ENCODE measurements at regions not wholly inside any gene's neighbourhood (a gene's known extent, or its start where the extent isn't known, plus 50 kb on each side); places are given as distances from the start of the nearest gene placed in this dataset.
"Not testable (repeated sequence)": the region's sequence is repeated elsewhere in the genome, so short reads cannot be mapped to it uniquely, and the experiment has no call there.

DNA sequence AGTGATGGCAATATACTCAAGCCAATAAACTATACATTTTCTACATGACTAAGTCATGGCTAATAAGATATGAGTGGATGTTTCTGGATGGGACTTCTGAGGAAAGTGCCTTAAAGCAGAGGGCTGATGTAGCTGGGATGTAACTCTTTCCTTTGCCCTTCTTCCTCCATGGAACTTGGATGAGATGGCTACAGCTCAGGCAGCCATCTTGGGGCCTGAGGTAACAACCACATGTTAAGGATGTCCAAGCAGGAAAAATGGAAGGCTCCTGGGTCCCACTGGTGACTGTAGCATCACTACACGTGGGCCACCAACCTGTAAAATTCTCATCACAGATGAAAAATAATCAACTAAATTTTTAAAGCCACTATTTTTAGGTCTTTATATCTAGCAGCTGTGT lies 54.4 kb upstream of the GRIP1 start:
- DNase-seq (ENCODE audit: low read depth): no peak

DNA sequence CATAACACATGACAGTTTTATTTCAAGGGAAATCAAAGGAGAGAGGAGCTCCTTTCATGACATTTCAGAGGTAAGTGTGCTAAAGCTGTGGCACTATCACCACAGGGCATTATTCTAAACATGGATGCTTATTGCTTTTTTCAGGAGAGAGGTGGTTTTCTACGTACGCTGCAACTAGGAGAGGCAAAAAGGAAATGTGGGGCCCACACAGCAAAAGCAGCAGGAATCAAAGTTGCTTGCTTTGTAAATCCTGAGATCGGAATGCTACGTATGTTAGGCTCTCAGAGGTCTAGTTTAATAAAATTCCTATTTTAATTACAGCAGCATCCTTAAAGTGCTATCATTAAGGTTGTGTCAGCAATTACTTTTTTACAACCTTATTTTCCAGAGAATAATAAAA lies 55.0 kb upstream of the GRIP1 start:
- DNase-seq (ENCODE audit: low read depth): no peak

DNA sequence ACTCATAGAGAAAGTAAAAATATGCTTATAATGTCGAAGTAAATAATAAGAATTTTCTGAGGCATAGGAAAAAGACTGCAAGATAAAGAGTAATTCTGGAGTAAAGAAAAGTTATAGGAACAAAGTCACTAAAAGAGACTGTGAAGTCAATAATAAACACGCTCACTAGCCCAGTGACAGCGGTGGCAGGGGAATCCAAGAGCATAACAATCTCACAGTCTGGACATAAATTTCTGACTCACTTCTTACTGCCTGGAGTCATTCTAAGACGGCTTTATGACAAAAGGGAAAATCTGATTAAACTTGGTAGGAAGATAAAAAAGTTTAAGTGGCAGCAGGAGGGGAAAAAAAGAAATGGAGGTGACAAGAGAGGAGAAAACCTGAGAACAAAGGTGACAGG lies 56.4 kb upstream of the GRIP1 start:
- no peak for DNase-seq (ENCODE audit: low read depth)

DNA sequence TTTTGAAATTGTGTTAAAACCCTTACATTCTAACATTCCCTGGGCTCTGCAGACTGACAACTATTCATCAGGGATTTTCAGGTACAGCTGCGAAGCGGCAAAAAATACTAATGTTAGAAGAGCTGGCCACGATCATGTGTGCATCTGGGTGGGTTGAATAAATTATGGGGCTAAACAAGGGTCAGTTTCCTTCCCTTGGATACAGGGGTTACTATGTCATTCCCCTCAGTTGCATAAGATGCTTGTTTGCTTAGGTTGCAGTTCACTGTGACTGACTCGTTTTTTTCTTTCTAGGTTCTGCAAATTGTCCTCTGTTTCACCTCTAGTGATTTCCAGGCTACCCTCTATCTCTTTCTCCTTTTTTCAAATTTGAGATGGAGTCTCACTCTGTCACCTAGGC lies 58.1 kb upstream of the GRIP1 start:
- DNase-seq (ENCODE audit: low read depth): no peak

DNA sequence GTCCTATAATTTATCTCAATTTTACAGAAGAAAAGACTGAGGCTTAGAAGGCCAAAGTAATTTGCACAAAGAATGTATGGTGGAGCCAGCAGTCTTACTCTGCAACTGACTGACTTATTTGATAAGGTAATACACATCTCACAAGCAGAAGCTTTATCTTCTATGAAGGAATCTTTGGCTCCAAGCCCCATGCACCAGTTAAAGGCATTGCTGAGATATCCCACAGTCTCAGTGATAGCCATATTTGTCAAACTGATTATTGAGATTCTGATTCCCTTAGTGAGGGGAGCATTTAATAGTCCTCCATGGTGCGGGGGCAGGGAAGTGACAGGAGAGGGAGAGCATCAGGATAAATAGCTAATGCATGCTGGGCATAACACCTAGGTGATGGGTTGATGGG lies 60.4 kb upstream of the GRIP1 start:
- DNase-seq (ENCODE audit: low read depth): no peak

DNA sequence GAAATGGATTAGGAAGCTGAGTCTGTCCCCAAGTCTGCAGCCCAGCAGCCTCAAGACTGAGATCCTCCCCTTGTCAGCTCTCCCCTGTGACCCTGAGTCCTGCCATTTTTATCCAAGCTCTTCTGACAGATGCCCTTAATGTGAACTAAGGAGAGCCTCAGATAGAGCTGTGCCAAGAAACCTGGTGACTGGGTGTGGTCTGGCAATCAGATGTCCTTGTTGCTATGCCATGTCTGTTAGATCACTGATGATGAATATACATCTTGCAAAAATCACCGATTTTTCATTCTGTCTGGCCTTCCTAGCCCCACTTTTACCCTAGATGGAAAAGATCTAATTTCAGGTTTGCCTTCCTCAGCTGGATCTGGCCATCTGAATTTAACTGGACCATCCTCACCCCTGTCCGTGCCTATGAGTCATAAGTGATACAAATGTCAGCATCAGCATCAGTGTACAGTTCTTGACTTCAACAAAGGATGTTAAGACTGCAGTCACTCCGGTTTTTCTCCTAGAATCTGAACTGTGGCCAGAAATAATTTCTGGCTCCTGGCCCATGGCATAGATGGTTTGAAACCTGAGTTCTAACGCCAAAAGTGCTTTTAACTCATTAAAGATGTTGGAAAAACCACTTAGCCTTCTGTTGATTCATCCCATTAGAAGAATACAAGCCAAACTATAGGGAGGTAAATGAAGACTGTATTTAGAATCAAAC lies 61.2 kb upstream of the GRIP1 start:
- no peak for DNase-seq (ENCODE audit: low read depth)

DNA sequence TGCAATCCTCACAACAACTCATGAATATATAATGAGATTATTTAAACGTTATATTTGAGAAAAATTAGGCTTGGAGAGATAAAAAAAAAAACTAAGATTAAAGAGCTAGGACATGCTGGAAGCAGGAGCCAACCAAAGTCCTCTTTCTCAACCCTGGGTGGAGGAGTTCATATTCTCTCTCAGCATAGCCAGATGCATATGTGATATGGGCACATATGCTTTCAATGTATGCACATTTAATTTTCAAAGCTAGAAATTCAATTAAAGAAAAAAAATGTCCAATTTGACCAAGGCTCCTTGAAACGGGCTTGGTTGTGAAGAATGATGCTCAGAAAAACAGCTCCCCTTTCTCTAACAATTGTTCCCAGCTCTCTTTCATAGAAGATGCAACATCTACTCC lies 61.9 kb upstream of the GRIP1 start:
- no peak for DNase-seq (ENCODE audit: low read depth)

DNA sequence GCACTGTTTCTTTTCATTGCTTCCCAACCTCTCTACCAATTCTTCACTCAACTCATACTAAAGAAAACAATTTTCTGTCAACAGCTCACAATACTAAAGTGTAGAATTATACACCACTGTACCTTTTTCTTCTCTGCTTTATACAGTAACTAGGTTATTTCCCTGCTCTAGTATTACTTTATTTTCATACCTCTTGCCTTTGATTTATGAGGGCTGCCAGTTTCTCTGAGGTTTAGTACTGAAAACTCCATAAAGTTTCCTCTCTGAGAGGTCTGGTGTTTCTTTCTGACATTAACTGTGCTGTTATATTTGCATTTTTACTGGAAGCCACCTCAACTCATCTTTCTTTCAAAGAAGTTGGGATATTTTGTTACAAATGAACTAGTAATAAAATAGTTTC lies 63.0 kb upstream of the GRIP1 start:
- DNase-seq (ENCODE audit: low read depth): no peak

DNA sequence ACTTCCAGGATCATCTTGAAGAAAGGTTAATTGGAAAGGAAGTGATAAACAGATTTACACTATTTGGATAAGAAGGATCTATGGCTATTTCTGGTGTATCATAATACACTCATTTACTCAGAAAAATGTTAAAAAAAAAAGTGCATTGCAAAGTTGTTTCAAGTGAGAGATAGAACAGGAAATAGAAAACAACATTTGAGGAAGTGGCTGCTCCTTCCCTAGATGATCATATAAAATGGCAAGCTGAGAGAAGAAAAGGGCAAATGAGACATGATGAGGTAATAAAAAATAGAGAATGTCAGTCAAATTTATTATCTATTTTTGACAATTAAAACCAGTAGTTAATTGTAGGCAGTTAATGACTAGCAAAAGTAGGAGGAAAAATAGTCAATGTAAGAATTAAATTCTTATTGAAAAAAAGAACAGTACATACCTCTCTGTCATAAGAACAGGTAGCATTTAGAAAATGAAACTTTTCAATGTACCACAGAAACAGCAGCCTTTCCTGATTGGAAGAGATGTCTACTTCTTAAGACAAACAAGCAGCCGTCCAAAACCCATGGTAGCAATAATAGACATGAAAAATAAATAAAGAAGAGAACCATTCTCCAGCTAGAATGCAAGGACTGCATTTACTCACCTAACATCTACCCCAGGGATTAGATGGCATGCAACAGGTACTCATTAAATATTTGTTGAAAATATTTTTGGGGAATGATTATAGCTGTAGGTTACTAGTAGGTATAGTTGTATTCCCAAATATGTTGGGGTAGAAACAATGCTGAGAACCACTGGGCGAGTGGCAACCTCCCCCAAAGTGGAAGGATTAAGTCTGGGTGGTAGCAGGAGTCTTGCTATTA lies 63.9 kb upstream of the GRIP1 start:
- DNase-seq (ENCODE audit: low read depth): no peak

DNA sequence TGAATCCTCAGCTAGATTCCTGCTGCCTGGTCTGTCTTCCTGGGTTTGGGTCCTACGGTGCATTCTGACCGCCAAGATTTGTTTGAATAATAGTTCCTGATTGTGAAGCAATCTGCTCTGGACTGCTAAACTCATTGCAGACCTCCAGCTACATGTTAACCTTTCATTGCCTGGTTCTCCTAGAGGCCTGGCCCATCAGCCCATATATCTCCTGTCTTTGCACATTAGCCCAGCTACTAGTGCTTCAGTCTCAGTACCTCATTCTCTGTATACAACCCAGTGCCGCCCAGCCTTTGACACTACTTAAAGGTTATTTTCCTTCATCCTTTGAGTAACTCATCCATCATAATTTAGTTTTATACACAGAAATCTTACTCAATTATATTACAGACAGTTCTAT lies 65.6 kb upstream of the GRIP1 start:
- no peak for DNase-seq (ENCODE audit: low read depth)

DNA sequence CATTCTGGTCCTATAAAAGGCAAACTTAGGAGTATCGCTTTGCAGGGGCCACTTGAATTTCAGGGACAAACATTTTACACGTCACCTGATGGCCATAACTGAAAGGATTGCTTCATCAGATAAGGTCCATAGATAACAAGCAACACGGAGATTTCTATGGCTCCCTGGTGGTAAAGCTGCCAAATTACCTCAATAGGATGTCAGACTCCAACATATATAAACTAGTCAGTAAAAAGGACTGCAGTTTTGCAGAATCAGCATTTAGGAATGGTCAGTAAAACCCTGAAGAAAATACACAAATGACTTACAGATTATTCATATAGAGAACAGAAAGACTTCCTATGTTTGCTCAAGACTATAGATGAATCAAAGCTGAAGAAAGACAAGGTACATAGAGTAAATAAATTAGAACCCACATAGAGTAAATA lies 66.1 kb upstream of the GRIP1 start:
- no peak for DNase-seq (ENCODE audit: low read depth)

DNA sequence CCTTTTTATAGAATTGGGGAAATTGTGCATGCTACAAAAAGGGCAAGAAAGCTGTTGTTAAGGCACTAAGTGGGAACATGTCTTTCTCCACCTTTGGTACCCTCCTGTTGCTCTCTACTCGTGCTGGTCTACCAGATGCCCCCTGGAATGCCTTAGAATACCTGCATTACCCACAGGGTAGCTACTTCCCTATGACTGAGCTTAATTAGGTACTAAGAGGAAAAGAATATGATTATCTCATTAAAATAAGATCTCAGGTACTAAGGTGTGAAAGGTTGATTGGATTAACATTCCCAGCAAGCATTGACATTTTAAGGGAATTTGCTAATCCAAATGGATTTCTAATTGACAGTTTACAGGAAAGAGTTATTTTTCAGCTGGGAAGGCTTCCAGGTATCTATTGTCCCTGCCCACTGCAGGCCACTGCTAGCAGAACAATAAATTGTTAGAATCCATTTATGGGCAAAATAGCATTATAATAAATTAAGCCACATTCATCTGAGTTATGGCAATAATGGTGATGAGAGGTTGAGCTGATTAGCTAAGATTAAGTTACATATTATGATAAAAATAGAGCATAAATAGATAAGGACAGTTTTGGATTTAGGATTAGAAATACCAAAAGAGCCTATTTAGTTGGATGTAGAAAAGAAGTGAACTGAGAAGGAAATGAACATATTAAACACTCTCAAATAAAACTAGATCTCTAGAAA lies 67.8 kb upstream of the GRIP1 start:
- DNase-seq (ENCODE audit: low read depth): no peak

DNA sequence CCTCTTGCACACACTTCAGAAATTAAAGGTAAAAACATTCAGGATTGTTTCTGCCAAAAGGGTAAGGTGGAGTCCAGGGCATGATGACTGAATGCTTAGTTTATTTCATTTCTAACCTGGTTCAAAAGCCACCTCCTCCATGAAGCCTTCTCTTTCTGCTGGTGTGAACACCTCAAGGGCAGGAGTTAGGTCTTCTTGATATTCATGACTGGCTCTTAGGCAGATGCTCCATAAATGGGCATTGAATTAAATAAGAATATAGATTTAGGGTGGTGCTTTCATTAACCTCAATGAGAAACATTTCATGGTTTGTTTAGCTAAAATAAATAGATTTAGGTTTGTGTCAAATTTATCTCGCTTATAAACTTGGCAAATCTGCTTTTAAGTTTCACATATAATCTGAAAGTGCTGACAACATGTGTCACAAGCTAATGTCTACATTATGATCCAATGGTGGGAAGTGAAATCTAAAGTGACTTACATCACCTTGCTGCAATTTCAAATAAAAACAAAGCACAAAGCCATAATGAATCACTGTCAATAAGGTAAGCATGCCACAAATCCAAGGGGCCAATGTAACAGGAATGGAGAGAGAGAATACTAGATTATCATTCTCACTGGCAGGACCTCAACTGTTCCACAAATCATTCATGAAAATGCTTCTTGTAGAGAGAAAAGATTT lies 72.7 kb upstream of the GRIP1 start:
- no peak for DNase-seq (ENCODE audit: low read depth)

DNA sequence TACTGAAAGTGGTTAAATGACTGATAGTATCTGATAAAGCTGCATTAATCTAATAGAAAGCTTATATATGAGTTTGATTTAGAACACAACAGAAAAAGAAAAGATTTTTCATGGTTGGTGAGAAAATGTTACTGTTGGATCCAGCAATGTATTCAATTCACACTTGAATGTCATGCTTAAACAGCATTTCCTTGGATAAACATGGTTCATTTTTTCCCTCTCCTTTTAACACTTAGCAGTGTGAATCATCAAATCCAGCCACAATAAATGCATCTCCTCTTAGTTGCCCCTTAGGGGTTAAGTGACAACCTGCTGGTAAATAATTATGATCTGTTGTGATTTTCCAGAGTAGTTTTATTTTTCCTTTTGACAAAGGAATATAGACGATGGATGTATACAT lies 74.9 kb upstream of the GRIP1 start:
- DNase-seq (ENCODE audit: low read depth): no peak

DNA sequence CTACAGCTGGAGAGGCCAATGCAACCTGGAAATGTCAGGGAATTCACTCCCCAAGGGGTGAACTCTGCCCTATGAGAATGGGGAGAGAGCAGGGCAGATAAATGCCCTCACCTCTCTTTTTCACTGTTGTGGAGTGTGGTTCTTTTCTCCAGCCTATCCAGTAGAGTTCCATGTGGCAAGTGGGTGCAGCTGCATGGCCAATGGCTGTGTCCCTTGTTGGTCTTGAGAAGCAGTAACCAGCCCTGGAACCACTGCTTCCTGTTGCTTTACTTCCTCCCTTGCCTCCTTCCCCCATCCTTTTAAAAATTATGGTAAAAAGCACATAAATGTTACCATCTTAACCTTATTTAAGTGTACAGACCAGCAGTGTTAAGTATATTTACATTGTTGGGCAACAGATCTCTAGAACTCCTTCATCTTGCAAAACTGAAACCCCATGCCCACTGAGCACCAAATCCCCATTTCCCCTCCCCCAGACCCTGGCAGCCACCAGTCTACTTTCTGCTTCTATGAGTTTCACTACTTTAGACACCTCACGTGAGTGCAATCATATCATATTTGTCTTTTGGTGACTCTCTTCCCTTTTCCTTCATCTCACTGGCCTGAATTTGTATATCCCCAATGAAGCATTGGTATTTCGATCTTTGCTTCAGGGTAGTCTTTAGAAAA lies 77.0 kb upstream of the GRIP1 start:
- DNase-seq (ENCODE audit: low read depth): no peak

DNA sequence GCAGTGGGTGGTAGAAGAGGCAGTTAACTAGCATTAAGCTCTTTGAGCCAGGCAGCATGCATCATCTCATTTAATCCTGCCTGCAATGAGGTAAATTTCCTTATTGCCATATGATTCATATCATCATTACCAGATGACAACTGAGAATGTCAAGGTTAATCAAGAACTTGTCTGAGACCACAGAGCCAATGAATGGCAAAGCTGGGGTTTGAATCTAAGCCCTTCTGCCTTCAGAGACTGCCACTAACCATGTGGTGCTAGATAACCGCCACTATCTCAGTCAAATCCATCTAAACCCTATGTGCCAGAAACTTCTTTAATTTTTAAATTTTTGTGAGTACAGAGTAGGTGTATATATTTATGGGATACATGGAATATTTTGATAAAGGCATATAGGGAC lies 77.8 kb upstream of the GRIP1 start:
- DNase-seq (ENCODE audit: low read depth): no peak

DNA sequence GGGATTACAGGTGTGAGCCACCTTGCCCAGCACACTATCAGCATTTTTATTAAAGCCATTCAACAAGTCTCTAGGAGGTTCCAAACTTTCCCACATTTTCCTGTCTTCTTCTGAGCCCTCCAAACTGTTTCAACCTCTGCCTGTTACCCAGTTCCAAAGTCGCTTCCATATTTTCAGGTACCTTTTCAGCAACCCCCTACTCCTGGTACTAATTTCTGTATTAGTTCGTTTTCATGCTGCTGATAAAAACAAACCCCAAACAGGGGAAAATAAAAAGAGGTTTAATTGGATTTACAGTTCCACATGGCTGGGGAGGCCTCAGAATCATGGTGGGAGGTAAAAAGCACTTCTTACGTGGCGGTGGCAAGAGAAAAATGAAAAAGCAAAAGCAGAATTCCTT lies 81.2 kb upstream of the GRIP1 start:
- DNase-seq (ENCODE audit: low read depth): not testable (repeated sequence)

DNA sequence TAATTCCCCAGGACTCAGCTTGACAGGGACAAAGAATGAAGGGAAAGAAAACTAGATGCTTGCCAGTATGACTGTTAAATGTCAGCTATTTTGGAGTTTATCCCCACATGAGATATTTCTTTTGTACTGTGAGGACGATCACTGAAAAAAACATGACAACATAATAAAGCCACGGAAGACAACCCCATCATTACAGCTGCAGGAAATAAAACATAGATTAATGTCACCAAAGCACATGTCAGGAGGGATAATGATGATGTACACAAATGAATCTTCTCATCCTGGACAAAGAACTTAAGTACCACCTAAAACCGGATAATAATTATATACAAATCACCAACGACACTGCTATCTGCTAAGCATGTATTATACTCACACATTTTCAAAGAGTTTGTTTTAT lies 84.6 kb upstream of the GRIP1 start:
- DNase-seq (ENCODE audit: low read depth): no peak

DNA sequence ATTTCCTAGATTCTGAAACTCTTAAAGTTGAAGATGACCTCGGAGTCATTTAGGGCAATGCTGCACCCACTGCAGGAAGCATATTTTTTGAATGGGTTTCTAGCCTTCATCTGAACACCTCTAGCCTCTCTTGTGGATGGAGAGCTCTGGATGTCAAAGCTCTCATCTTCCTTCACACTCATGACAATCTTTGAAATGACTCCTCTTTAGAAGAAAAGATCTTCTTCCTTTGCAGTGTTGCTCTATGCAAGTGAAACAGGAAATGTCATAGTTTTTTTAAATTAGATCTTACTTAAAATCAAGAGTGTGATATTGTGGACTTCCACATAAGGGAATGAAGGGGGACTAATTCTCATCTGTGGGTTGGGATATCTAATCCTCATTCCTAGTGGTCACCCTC lies 86.3 kb upstream of the GRIP1 start:
- DNase-seq (ENCODE audit: low read depth): no peak

DNA sequence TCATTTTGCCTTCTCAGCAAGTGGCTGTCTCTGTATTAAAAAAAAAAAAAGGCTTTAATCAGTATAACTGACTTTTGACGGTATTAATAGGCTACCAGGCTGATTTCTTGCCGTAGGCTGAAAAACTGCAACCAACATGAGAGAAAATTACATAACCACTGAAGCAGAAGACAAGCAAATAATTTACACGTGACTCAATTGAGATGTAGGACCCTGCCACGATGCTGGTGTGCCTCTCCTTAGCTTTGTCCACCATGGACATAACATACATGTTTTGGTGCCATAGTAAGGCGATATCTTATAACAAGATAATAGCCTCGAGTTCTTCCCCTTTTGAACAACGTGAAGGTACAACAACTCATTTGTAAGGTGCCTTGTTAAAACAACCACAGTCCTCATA lies 88.7 kb upstream of the GRIP1 start:
- no peak for DNase-seq (ENCODE audit: low read depth)

DNA sequence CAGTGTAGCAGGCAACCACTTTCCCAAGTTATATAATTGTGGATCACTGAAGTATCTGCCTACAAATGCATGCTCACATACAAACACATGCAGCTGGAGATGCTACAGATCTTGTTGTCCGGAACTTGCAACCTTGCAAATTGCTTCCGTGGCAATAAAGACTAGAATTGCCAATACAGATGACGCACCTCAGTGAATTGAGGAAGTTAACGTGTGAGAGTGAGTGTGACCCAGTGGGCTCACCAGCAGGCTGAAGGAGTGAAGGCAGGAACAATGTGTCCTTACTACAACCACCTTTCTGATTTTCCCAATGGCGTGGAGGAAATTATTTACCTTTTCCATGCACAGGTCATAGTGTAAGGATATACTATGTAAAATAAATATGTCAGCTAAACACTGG lies 89.4 kb upstream of the GRIP1 start:
- no peak for DNase-seq (ENCODE audit: low read depth)

DNA sequence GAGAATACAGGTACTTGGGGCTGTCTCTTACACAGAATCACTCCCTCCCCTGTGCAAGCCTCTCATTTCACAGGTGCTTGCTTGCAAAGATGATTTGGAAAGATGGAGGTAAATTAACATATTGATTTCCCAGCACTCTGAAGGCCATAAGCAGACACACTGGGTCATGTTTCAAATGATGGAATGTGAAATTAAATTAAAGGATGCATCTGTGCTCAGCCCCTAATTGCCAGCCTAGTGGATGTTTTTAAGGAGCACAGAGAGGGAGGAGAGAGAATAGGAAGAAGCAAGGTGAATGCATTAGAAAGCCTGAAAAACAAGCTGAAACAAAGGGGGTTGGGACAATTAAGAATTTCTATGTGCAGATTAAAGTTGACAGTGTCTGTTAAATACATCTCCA lies 96.1 kb upstream of the GRIP1 start:
- DNase-seq (ENCODE audit: low read depth): no peak
